HG02884 (cell line): ENCODE measurements at regions not wholly inside any gene's neighbourhood (a gene's known extent, or its start where the extent isn't known, plus 50 kb on each side); places are given as distances from the start of the nearest gene placed in this dataset.
"Not testable (repeated sequence)": the region's sequence is repeated elsewhere in the genome, so short reads cannot be mapped to it uniquely, and the experiment has no call there.

ENCODE experiments used
- ATAC-seq: cut with Tn5 transposase; IDR thresholded peaks from one replicate; pipeline ENCODE4 v1.9.1; 2021; ENCODE audit warnings: mild to moderate bottlenecking, moderate library complexity; ENCODE audit not compliant: unreplicated experiment

- no peak for ATAC-seq
Measured at GRCh38 chr13:97520061-97520460, 86.1 kb downstream of the RAP2A start.

- ATAC-seq = no peak
Measured at GRCh38 chr13:97520866-97521265, 86.9 kb downstream of the RAP2A start.

GRCh38 chr13:97521726-97522125 is 87.8 kb downstream of the RAP2A start:
- ATAC-seq = no peak

- ATAC-seq = no peak
Measured at GRCh38 chr13:97522243-97522642, 88.3 kb downstream of the RAP2A start.

- no peak for ATAC-seq
Measured at GRCh38 chr13:97526556-97526955, 92.6 kb downstream of the RAP2A start.

- ATAC-seq = no peak
Measured at GRCh38 chr13:97528518-97528917, 94.5 kb downstream of the RAP2A start.

- ATAC-seq = no peak
Measured at GRCh38 chr13:97534540-97534939, 100.6 kb downstream of the RAP2A start.

GRCh38 chr13:97535614-97536013 is 101.6 kb downstream of the RAP2A start:
- no peak for ATAC-seq

- ATAC-seq = peak; percentile 81
Measured at GRCh38 chr13:97537110-97537509, 103.1 kb downstream of the RAP2A start.

GRCh38 chr13:97538203-97538602 is 104.2 kb downstream of the RAP2A start:
- no peak for ATAC-seq

GRCh38 chr13:97539651-97540610 is 106.0 kb downstream of the RAP2A start:
- peak; percentile 63 for ATAC-seq

- no peak for ATAC-seq
Measured at GRCh38 chr13:97540696-97541095, 106.7 kb downstream of the RAP2A start.

- ATAC-seq = no peak
Measured at GRCh38 chr13:97542102-97542685, 108.2 kb downstream of the RAP2A start.

- ATAC-seq = no peak
Measured at GRCh38 chr13:97544031-97544765, 110.2 kb downstream of the RAP2A start.

- ATAC-seq = not testable (repeated sequence)
Measured at GRCh38 chr13:97544971-97545499, 111.1 kb downstream of the RAP2A start.

- peak; percentile 53 for ATAC-seq
Measured at GRCh38 chr13:97548138-97548537, 114.2 kb downstream of the RAP2A start.

- no peak for ATAC-seq
Measured at GRCh38 chr13:97548711-97549110, 114.7 kb downstream of the RAP2A start.

GRCh38 chr13:97549201-97549600 is 115.2 kb downstream of the RAP2A start:
- no peak for ATAC-seq

- ATAC-seq = no peak
Measured at GRCh38 chr13:97554496-97554895, 120.5 kb downstream of the RAP2A start.

GRCh38 chr13:97555034-97555433 is 121.1 kb downstream of the RAP2A start:
- no peak for ATAC-seq

- ATAC-seq = no peak
Measured at GRCh38 chr13:97559030-97559429, 125.1 kb downstream of the RAP2A start.
